ENCODE measurements at regions not wholly inside any gene's neighbourhood (a gene's known extent, or its start where the extent isn't known, plus 50 kb on each side); places are given as distances from the start of the nearest gene placed in this dataset.

- H3K27ac Mint-ChIP-seq (ENCODE audit: low read depth, unreplicated experiment), result no peak overlapping the region
- H3K4me1 Mint-ChIP-seq (ENCODE audit: insufficient read depth, unreplicated experiment), result peaks cover 15% of the 10 kb centered on the region
- BruUV-seq (replicated peaks), result no TSS peak
- ChIA-PET POLR2A (interaction anchor here (0.8 to 1.4 kb wide), 5 partner anchors 10 to 78 kb away, joined by 3 to 6 read pairs (median 4); no protein-coding TSS in a partner anchor), CTCF (interaction anchor here (0.6 to 1.3 kb wide), 3 partner anchors 31 to 279 kb away, joined by 3 to 5 read pairs (median 3); no protein-coding TSS in a partner anchor)
- H3K36me3 Mint-ChIP-seq (ENCODE audit: insufficient read depth, unreplicated experiment), result no peaks in the 10 kb centered on the region
- DNase-seq (ENCODE audit: unreplicated experiment), result peak; percentile 27
- TF ChIP-seq, protein P1, sequence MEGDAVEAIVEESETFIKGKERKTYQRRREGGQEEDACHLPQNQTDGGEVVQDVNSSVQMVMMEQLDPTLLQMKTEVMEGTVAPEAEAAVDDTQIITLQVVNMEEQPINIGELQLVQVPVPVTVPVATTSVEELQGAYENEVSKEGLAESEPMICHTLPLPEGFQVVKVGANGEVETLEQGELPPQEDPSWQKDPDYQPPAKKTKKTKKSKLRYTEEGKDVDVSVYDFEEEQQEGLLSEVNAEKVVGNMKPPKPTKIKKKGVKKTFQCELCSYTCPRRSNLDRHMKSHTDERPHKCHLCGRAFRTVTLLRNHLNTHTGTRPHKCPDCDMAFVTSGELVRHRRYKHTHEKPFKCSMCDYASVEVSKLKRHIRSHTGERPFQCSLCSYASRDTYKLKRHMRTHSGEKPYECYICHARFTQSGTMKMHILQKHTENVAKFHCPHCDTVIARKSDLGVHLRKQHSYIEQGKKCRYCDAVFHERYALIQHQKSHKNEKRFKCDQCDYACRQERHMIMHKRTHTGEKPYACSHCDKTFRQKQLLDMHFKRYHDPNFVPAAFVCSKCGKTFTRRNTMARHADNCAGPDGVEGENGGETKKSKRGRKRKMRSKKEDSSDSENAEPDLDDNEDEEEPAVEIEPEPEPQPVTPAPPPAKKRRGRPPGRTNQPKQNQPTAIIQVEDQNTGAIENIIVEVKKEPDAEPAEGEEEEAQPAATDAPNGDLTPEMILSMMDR (IDR thresholded peaks at IDR 0.05; ENCODE audit: unreplicated experiment), result no peak
- intact Hi-C loops (cut with micrococcal nuclease), result no loop called here
- peaks cover 22% of the 10 kb centered on the region for H3K27me3 Mint-ChIP-seq (ENCODE audit: insufficient read depth, unreplicated experiment)
- no peaks in the 10 kb centered on the region for H3K9me3 Mint-ChIP-seq (ENCODE audit: unreplicated experiment)
- no peak overlapping the region for H3K4me3 Mint-ChIP-seq (ENCODE audit: unreplicated experiment)
Observed at GRCh38 chr1:230501849-230502248, 75.7 kb upstream of the PGBD5 start.

DNA sequence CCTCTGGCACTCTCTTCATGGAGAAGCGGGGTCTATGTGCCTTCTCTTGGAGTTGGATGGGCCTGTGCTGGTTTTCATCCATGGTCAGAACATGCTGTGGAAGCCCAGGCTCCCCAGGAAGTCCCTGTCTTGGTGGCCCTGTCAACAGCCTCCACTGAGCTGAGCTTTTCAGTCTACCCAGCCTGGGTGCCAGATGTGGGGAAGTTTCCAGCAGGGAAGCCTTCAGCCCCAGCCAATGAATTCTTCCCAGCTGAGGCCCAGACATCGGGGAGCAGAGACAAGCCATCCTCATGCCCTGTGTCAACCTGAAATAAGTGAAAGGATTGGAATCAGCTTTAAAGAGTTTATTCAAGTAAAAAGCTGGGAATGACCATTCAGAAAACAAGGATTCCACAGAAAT, 75.1 kb upstream of the PGBD5 start:
- Mint-ChIP-seq H3K4me1 (ENCODE audit: insufficient read depth, unreplicated experiment) (peaks cover 15% of the 10 kb centered on the region), H3K4me3 (ENCODE audit: unreplicated experiment) (no peak overlapping the region), H3K27me3 (ENCODE audit: insufficient read depth, unreplicated experiment) (peaks cover 28% of the 10 kb centered on the region), H3K36me3 (ENCODE audit: insufficient read depth, unreplicated experiment) (no peaks in the 10 kb centered on the region), H3K27ac (ENCODE audit: low read depth, unreplicated experiment) (no peak overlapping the region), H3K9me3 (ENCODE audit: unreplicated experiment) (no peaks in the 10 kb centered on the region)
- ChIA-PET POLR2A (interaction anchor here (0.8 to 1.4 kb wide), 3 partner anchors 42 to 77 kb away, joined by 4 to 6 read pairs (median 4); no protein-coding TSS in a partner anchor), CTCF (interaction anchor here (0.6 to 1.3 kb wide), 4 partner anchors 30 to 279 kb away, joined by 3 to 5 read pairs (median 3); no protein-coding TSS in a partner anchor)
- DNase-seq (ENCODE audit: unreplicated experiment), result no peak
- TF ChIP-seq, protein P1 (IDR thresholded peaks at IDR 0.05; ENCODE audit: unreplicated experiment), result no peak
- no TSS peak for BruUV-seq (replicated peaks)
- intact Hi-C loops (cut with micrococcal nuclease), result no loop called here

DNA sequence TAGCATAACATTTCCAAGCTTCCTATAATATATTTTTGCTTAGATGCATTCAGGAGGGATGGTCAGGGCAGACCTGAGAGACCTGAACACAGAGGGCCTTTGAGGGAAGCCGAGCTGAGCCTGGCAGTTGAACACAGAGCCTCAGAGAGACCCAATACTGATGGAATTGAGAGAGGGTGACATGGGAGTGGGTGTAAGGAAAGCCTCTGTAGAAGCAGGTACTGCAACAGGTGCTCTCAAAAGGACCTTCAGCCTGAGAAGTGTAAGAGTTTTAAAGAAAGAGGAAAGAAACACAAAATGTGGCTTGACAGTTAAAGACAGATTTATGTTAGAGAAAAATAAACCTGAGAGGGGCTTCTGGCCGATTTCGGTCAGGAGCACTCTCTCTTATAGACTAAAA, 73.9 kb upstream of the PGBD5 start:
- Mint-ChIP-seq H3K4me1 (ENCODE audit: insufficient read depth, unreplicated experiment) (peaks cover 9% of the 10 kb centered on the region), H3K27me3 (ENCODE audit: insufficient read depth, unreplicated experiment) (peaks cover 34% of the 10 kb centered on the region), H3K9me3 (ENCODE audit: unreplicated experiment) (no peaks in the 10 kb centered on the region), H3K36me3 (ENCODE audit: insufficient read depth, unreplicated experiment) (no peaks in the 10 kb centered on the region), H3K27ac (ENCODE audit: low read depth, unreplicated experiment) (no peak overlapping the region), H3K4me3 (ENCODE audit: unreplicated experiment) (no peak overlapping the region)
- TF ChIP-seq, protein P1 (IDR thresholded peaks at IDR 0.05; ENCODE audit: unreplicated experiment), result no peak
- ChIA-PET POLR2A (interaction anchor here (0.5 to 1.0 kb wide), 3 partner anchors 10 to 430 kb away, joined by 3 read pairs; no protein-coding TSS in a partner anchor), CTCF (no interaction called here)
- DNase-seq (ENCODE audit: unreplicated experiment), result no peak
- intact Hi-C loops (cut with micrococcal nuclease), result no loop called here
- BruUV-seq (replicated peaks), result no TSS peak

GRCh38 chr1:230499496-230499895, 73.4 kb upstream of the PGBD5 start:
- H3K36me3 Mint-ChIP-seq (ENCODE audit: insufficient read depth, unreplicated experiment), result no peaks in the 10 kb centered on the region
- CTCF ChIA-PET, result no interaction called here
- H3K4me3 Mint-ChIP-seq (ENCODE audit: unreplicated experiment), result no peak overlapping the region

More at GRCh38 chr1:230499496-230499895, 73.4 kb upstream of the PGBD5 start:
- no peak for DNase-seq (ENCODE audit: unreplicated experiment)
- POLR2A ChIA-PET, result interaction anchor here (0.9 to 1.0 kb wide), 2 partner anchors 11 to 140 kb away, joined by 3 read pairs; no protein-coding TSS in a partner anchor
- H3K27me3 Mint-ChIP-seq (ENCODE audit: insufficient read depth, unreplicated experiment), result peaks cover 40% of the 10 kb centered on the region
- TF ChIP-seq, protein P1 (IDR thresholded peaks at IDR 0.05; ENCODE audit: unreplicated experiment), result no peak
- no peaks in the 10 kb centered on the region for H3K9me3 Mint-ChIP-seq (ENCODE audit: unreplicated experiment)
- peaks cover 9% of the 10 kb centered on the region for H3K4me1 Mint-ChIP-seq (ENCODE audit: insufficient read depth, unreplicated experiment)
- intact Hi-C loops (cut with micrococcal nuclease), result no loop called here
- no peak overlapping the region for H3K27ac Mint-ChIP-seq (ENCODE audit: low read depth, unreplicated experiment)
- BruUV-seq (replicated peaks), result no TSS peak

All from MCF 10A (cell line).